ENCODE measurements at regions not wholly inside any gene's neighbourhood (a gene's known extent, or its start where the extent isn't known, plus 50 kb on each side); places are given as distances from the start of the nearest gene placed in this dataset.

- no peaks in the 10 kb centered on the region for H3K36me3 ChIP-seq (ENCODE audit: control insufficient read depth, insufficient read depth, low read length)
- H3K4me1 ChIP-seq (ENCODE audit: control insufficient read depth, insufficient read depth, low read length, poor library complexity, severe bottlenecking): no peaks in the 10 kb centered on the region
- H3K4me3 ChIP-seq (ENCODE audit: insufficient read depth, low read depth, low read length, poor library complexity, severe bottlenecking): no peak overlapping the region
- no peaks in the 10 kb centered on the region for H3K27me3 ChIP-seq (replicated peaks; ENCODE audit: control insufficient read depth, insufficient read depth, low read length, poor library complexity, severe bottlenecking)
- H3K9me3 ChIP-seq (ENCODE audit: control insufficient read depth, low read length): no peaks in the 10 kb centered on the region
- no peak overlapping the region for H3K27ac ChIP-seq (ENCODE audit: insufficient read depth, low read length, poor library complexity, severe bottlenecking)
- no peak for DNase-seq
These were observed 802.8 kb downstream of the BRD1 start for GRCh38 chr22:49024775-49025440.

- no peaks in the 10 kb centered on the region for H3K4me1 ChIP-seq (ENCODE audit: control insufficient read depth, insufficient read depth, low read length, poor library complexity, severe bottlenecking)
- no peak overlapping the region for H3K27ac ChIP-seq (ENCODE audit: insufficient read depth, low read length, poor library complexity, severe bottlenecking)
- no peaks in the 10 kb centered on the region for H3K36me3 ChIP-seq (ENCODE audit: control insufficient read depth, insufficient read depth, low read length)
- H3K4me3 ChIP-seq (ENCODE audit: insufficient read depth, low read depth, low read length, poor library complexity, severe bottlenecking): no peak overlapping the region
- no peaks in the 10 kb centered on the region for H3K27me3 ChIP-seq (replicated peaks; ENCODE audit: control insufficient read depth, insufficient read depth, low read length, poor library complexity, severe bottlenecking)
- no peaks in the 10 kb centered on the region for H3K9me3 ChIP-seq (ENCODE audit: control insufficient read depth, low read length)
- no peak for DNase-seq
These were observed 803.5 kb downstream of the BRD1 start for GRCh38 chr22:49023879-49024774.

GRCh38 chr22:49023161-49023878 lies 804.4 kb downstream of the BRD1 start:
- Histone ChIP-seq H3K9me3 (ENCODE audit: control insufficient read depth, low read length) (no peaks in the 10 kb centered on the region), H3K27ac (ENCODE audit: insufficient read depth, low read length, poor library complexity, severe bottlenecking) (no peak overlapping the region), H3K4me3 (ENCODE audit: insufficient read depth, low read depth, low read length, poor library complexity, severe bottlenecking) (no peak overlapping the region), H3K4me1 (ENCODE audit: control insufficient read depth, insufficient read depth, low read length, poor library complexity, severe bottlenecking) (no peaks in the 10 kb centered on the region), H3K36me3 (ENCODE audit: control insufficient read depth, insufficient read depth, low read length) (no peaks in the 10 kb centered on the region), H3K27me3 (replicated peaks; ENCODE audit: control insufficient read depth, insufficient read depth, low read length, poor library complexity, severe bottlenecking) (no peaks in the 10 kb centered on the region)
- no peak for DNase-seq

GRCh38 chr22:49022816-49023160 lies 804.9 kb downstream of the BRD1 start:
- DNase-seq: no peak
- Histone ChIP-seq H3K4me1 (ENCODE audit: control insufficient read depth, insufficient read depth, low read length, poor library complexity, severe bottlenecking) (no peaks in the 10 kb centered on the region), H3K27ac (ENCODE audit: insufficient read depth, low read length, poor library complexity, severe bottlenecking) (no peak overlapping the region), H3K9me3 (ENCODE audit: control insufficient read depth, low read length) (no peaks in the 10 kb centered on the region), H3K36me3 (ENCODE audit: control insufficient read depth, insufficient read depth, low read length) (no peaks in the 10 kb centered on the region), H3K27me3 (replicated peaks; ENCODE audit: control insufficient read depth, insufficient read depth, low read length, poor library complexity, severe bottlenecking) (no peaks in the 10 kb centered on the region), H3K4me3 (ENCODE audit: insufficient read depth, low read depth, low read length, poor library complexity, severe bottlenecking) (no peak overlapping the region)

- H3K4me1 ChIP-seq (ENCODE audit: control insufficient read depth, insufficient read depth, low read length, poor library complexity, severe bottlenecking): no peaks in the 10 kb centered on the region
- no peak for DNase-seq
- H3K27ac ChIP-seq (ENCODE audit: insufficient read depth, low read length, poor library complexity, severe bottlenecking): no peak overlapping the region
- H3K27me3 ChIP-seq (replicated peaks; ENCODE audit: control insufficient read depth, insufficient read depth, low read length, poor library complexity, severe bottlenecking): no peaks in the 10 kb centered on the region
- H3K9me3 ChIP-seq (ENCODE audit: control insufficient read depth, low read length): no peaks in the 10 kb centered on the region
- no peaks in the 10 kb centered on the region for H3K36me3 ChIP-seq (ENCODE audit: control insufficient read depth, insufficient read depth, low read length)
- H3K4me3 ChIP-seq (ENCODE audit: insufficient read depth, low read depth, low read length, poor library complexity, severe bottlenecking): no peak overlapping the region
These were observed 805.5 kb downstream of the BRD1 start for GRCh38 chr22:49021926-49022815.

GRCh38 chr22:49021131-49021925 lies 806.3 kb downstream of the BRD1 start:
- no peaks in the 10 kb centered on the region for H3K4me1 ChIP-seq (ENCODE audit: control insufficient read depth, insufficient read depth, low read length, poor library complexity, severe bottlenecking)
- no peak for DNase-seq
- H3K27ac ChIP-seq (ENCODE audit: insufficient read depth, low read length, poor library complexity, severe bottlenecking): no peak overlapping the region
- H3K27me3 ChIP-seq (replicated peaks; ENCODE audit: control insufficient read depth, insufficient read depth, low read length, poor library complexity, severe bottlenecking): no peaks in the 10 kb centered on the region
- H3K36me3 ChIP-seq (ENCODE audit: control insufficient read depth, insufficient read depth, low read length): no peaks in the 10 kb centered on the region
- H3K9me3 ChIP-seq (ENCODE audit: control insufficient read depth, low read length): no peaks in the 10 kb centered on the region
- H3K4me3 ChIP-seq (ENCODE audit: insufficient read depth, low read depth, low read length, poor library complexity, severe bottlenecking): no peak overlapping the region

- H3K4me1 ChIP-seq (ENCODE audit: control insufficient read depth, insufficient read depth, low read length, poor library complexity, severe bottlenecking): no peaks in the 10 kb centered on the region
- H3K27ac ChIP-seq (ENCODE audit: insufficient read depth, low read length, poor library complexity, severe bottlenecking): no peak overlapping the region
- no peaks in the 10 kb centered on the region for H3K9me3 ChIP-seq (ENCODE audit: control insufficient read depth, low read length)
- H3K4me3 ChIP-seq (ENCODE audit: insufficient read depth, low read depth, low read length, poor library complexity, severe bottlenecking): no peak overlapping the region
- no peaks in the 10 kb centered on the region for H3K27me3 ChIP-seq (replicated peaks; ENCODE audit: control insufficient read depth, insufficient read depth, low read length, poor library complexity, severe bottlenecking)
- DNase-seq: no peak
- no peaks in the 10 kb centered on the region for H3K36me3 ChIP-seq (ENCODE audit: control insufficient read depth, insufficient read depth, low read length)
These were observed 807.6 kb downstream of the BRD1 start for GRCh38 chr22:49019737-49020713.

- Histone ChIP-seq H3K36me3 (ENCODE audit: control insufficient read depth, insufficient read depth, low read length) (no peaks in the 10 kb centered on the region), H3K4me1 (ENCODE audit: control insufficient read depth, insufficient read depth, low read length, poor library complexity, severe bottlenecking) (no peaks in the 10 kb centered on the region), H3K27ac (ENCODE audit: insufficient read depth, low read length, poor library complexity, severe bottlenecking) (no peak overlapping the region), H3K27me3 (replicated peaks; ENCODE audit: control insufficient read depth, insufficient read depth, low read length, poor library complexity, severe bottlenecking) (no peaks in the 10 kb centered on the region), H3K9me3 (ENCODE audit: control insufficient read depth, low read length) (no peaks in the 10 kb centered on the region), H3K4me3 (ENCODE audit: insufficient read depth, low read depth, low read length, poor library complexity, severe bottlenecking) (no peak overlapping the region)
- no peak for DNase-seq
These were observed 809.1 kb downstream of the BRD1 start for GRCh38 chr22:49018601-49019000.
